Stimulated activated CD4-positive, alpha-beta T cell treated with anti-CD3 and anti-CD28 coated beads, Interleukin-1b, Interleukin-23, amount 100 ng/mL, for 24 hours (primary cell): ENCODE measurements at regions not wholly inside any gene's neighbourhood (a gene's known extent, or its start where the extent isn't known, plus 50 kb on each side); places are given as distances from the start of the nearest gene placed in this dataset.
"Not testable (repeated sequence)": the region's sequence is repeated elsewhere in the genome, so short reads cannot be mapped to it uniquely, and the experiment has no call there.

ENCODE experiments used
- DNase-seq, 4 experiments: peaks; one replicate each; pipeline ENCODE4 v3.0.0-alpha.2; 2020; ENCODE audit warnings: low read depth in 4 of 4, low spot score in 1 of 4

GRCh38 chrX:25442499-25442898 is 426.7 kb upstream of the ARX start:
- no peak for DNase-seq

- no peak for DNase-seq
These were observed 417.5 kb upstream of the ARX start for GRCh38 chrX:25433307-25433706.

- no peak for DNase-seq
These were observed 416.6 kb upstream of the ARX start for GRCh38 chrX:25432396-25432795.

- DNase-seq, result no peak
These were observed 412.2 kb upstream of the ARX start for GRCh38 chrX:25427873-25428555.

GRCh38 chrX:25404163-25404562 is 388.4 kb upstream of the ARX start:
- DNase-seq, result not testable (repeated sequence)

GRCh38 chrX:25389266-25389665 is 373.5 kb upstream of the ARX start:
- DNase-seq, result no peak

DNA sequence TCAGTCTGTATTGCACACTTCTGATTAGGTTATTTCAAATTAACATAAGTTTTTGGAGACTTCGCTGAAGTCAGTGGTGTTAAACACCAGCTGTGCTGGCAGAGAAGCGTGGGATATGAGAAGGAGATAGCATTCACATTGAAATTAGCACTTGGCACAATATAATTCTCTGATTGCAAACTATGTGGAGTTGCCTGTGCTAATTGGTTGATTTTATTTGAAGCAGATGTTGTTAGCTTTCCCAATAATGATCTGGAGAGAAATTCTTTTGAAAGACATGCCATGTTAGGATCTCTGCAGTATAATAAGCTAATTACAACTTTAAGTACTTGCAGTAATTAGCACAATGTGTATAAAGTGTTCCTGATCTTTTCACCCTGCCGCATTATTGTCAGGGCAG is 367.4 kb upstream of the ARX start:
- DNase-seq, result no peak

DNA sequence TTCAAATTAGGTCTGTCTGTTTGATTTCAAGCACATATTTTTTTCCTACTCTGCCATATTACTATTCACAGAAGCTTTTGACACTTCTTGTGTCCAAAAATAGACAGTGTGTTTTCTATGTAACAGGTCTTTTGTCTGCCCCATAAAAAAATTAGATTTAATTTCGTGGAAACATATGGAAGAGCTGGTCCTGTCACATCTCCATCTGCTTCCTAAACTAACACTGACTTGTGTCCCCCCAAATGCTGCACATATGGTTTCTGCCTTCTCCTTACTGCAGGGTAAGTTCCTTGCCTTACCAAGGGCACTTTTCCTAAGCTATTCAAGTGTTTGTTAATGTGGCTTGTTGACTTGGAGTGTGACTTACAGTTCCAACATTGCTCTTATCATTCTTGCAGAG is 340.7 kb upstream of the ARX start:
- no peak for DNase-seq

- DNase-seq, result no peak
These were observed 328.6 kb upstream of the ARX start for GRCh38 chrX:25344161-25344936.

- DNase-seq, result no peak
These were observed 327.3 kb upstream of the ARX start for GRCh38 chrX:25343060-25343459.

GRCh38 chrX:25337841-25338240 is 322.1 kb upstream of the ARX start:
- DNase-seq, result no peak

DNA sequence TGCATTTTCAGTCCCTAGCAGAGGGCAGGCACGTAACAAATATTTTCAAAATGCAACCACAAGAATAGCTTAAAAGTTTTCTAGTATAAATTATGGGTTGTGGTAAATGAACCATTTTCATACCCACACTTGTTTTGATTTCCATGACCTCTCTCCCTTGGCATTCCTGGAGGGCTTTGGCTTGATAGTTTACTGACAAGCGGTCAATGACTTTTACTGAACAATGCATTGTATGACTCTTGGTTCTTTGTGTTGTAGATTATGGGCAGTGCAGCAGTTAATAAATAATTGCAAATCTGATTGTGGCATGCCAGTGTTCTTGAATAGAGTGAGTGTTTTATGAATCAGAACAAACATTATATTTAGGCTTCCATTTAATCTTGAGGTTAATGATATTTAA is 285.2 kb upstream of the ARX start:
- no peak for DNase-seq

DNA sequence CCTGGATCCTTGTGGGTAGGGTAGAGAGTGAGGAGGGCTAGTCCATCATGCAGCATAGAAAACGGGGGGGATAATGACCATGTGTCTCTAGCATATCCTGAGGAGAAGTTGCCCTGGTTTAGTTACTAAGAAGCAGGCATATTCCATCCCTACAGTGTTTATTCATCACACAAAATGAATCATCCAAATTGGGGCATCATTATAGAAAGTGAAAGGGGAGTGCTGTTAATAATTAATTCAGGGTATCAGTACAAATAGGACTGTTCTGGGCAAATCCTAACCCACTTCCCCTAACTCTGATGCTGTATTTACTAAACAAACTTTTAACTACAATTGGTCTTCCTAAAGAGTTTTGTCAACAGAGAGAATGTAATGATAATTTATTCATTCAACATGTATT is 281.1 kb upstream of the ARX start:
- DNase-seq, result no peak

DNA sequence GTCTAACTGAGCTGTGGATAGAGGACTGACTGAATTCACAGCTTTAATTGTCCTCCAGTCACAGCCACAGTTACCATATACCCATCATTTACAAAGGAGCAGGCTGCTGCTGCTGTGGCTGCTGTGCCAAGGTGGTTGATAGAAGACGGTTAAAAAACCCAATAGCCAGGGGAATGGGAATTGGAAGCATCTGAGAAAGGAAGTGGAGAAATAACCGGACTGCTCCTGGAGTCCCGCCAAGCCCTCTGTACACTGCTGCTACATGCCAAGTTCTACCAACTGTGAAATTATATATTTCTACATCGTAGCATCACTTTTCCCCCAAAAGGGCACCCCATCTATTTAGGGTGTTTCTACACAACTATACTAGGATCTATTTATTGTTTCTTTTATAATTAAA is 279.7 kb upstream of the ARX start:
- no peak for DNase-seq

- DNase-seq, result no peak
These were observed 274.4 kb upstream of the ARX start for GRCh38 chrX:25290132-25290531.

DNA sequence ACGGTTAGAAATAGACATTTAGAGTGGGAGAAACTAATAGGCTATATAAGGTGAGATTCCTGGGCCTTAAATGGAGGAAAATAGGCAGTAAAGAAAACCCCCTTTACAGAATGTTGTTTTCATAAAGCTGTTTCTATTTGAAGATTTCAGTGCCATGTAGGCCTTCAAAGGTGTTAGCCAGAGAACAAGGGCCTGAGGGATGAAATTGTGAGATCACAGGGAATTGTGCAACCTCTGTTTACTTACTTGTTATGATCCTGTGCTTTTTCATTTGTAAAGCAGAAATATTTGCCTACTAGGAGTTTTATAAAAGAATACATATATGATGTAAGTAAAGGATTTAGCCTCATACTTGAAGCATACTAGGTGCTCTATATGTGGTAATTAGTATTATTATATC is 272.9 kb upstream of the ARX start:
- DNase-seq, result no peak

- no peak for DNase-seq
These were observed 271.8 kb upstream of the ARX start for GRCh38 chrX:25287521-25287920.

DNA sequence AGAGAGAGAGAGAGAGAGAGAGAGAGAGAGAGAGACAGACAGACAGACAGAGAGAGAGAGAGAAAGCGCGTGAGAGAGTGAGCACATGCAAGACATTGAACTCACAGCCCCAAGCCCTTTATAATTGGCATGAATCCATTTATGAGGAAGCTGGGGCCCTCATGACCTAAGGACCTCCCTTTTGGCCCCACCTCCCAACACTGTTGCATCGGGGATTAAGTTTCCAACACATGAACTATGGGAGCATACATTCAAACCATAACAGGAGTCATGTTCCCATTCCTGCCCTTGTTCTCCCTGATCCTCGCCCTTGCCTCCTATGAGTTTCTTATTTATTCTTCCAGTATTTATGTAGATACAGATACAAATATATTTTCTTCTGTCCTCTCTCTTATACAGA is 269.8 kb upstream of the ARX start:
- DNase-seq, result no peak

- DNase-seq, result no peak
These were observed 263.7 kb upstream of the ARX start for GRCh38 chrX:25279510-25279909.

DNA sequence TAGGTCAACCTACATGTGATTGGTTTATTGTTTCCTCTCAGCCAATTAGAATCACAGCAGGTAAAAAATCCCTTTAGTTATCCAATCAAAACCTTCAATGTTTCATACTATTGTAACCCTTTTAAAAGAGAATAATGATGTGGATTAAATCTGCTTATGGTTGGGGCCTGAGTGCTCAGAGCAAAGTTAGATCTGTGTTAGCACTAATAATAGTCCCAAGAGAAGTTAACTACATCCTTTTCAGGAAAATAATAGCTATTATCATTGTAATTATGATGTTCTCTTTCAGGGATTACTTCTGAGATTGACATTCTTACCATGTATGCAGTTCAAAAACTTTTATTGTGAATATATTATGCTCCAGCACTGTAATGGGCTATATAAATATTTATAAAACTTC is 262.6 kb upstream of the ARX start:
- DNase-seq, result no peak

GRCh38 chrX:25277574-25277973 is 261.8 kb upstream of the ARX start:
- DNase-seq, result no peak

- DNase-seq, result no peak
These were observed 259.4 kb upstream of the ARX start for GRCh38 chrX:25275159-25275558.

DNA sequence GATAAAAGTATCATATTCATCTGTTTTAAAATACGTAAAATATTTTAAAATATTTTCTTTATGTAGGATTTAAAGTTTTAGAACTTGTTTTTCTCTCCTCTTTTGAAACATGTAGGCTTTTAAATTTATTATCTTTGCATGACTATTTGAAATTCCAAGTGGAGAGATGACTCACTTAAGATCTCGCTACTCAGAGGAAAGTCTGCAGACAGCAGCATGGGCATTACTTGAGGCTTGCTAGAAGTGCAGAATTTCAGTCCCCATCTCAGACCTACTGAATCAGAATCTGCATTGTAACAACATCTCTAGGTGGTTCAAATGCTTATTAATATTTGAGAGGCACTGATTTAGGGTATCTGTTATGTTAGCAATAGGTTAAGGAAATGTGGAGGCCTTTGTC is 225.7 kb upstream of the ARX start:
- no peak for DNase-seq
